OCI-LY1 (cell line): ENCODE measurements at regions not wholly inside any gene's neighbourhood (a gene's known extent, or its start where the extent isn't known, plus 50 kb on each side); places are given as distances from the start of the nearest gene placed in this dataset.
"Not testable (repeated sequence)": the region's sequence is repeated elsewhere in the genome, so short reads cannot be mapped to it uniquely, and the experiment has no call there.

Source experiments
- H2AFZ ChIP-seq: fragments of 200-600 bp; sonication (generic), shearing (Covaris generic); 2 replicates; pipeline ENCODE4 v1.6.0; 2014; ENCODE audit warnings: antibody characterized with exemption, mild to moderate bottlenecking, low read length
- H3F3A ChIP-seq: fragments of 200-600 bp; sonication (generic), shearing (Covaris generic); 2 replicates; pipeline ENCODE4 v1.6.0; 2014; ENCODE audit warnings: mild to moderate bottlenecking, antibody characterized with exemption, low read length, moderate library complexity; ENCODE audit not compliant: insufficient read depth
- H3K27ac ChIP-seq: fragments of 200-600 bp; sonication (generic); 2 replicates; pipeline ENCODE4 v1.5.1; 2014; ENCODE audit warnings: low read length, mixed run types, mild to moderate bottlenecking, low read depth; ENCODE audit not compliant: poor library complexity, severe bottlenecking
- H3K27me3 ChIP-seq: fragments of 200-600 bp; sonication (generic); 2 replicates; pipeline ENCODE4 v1.6.0; 2014; ENCODE audit warnings: antibody characterized with exemption, mild to moderate bottlenecking, low read length, moderate library complexity; ENCODE audit not compliant: insufficient read depth
- H3K36me3 ChIP-seq: fragments of 200-600 bp; sonication (generic); 2 replicates; pipeline ENCODE4 v1.6.1; 2014; ENCODE audit warnings: mild to moderate bottlenecking, antibody characterized with exemption, low read length, moderate library complexity, mixed read lengths; ENCODE audit not compliant: insufficient read depth
- H3K4me1 ChIP-seq: fragments of 200-600 bp; sonication (generic); 2 replicates; pipeline ENCODE4 v1.5.1; 2014; ENCODE audit warnings: mild to moderate bottlenecking, low read length, moderate library complexity; ENCODE audit not compliant: insufficient read depth, severe bottlenecking
- H3K4me2 ChIP-seq: fragments of 200-600 bp; sonication (generic), shearing (Covaris generic); 2 replicates; pipeline ENCODE4 v1.6.1; 2014; ENCODE audit warnings: low read length
- H3K4me3 ChIP-seq: fragments of 200-600 bp; sonication (generic); 2 replicates; pipeline ENCODE4 v1.5.1; 2014; ENCODE audit warnings: low read length, low read depth, mild to moderate bottlenecking, mixed read lengths; ENCODE audit not compliant: poor library complexity, severe bottlenecking
- H3K79me2 ChIP-seq: fragments of 200-600 bp; shearing (Covaris generic); 2 replicates; pipeline ENCODE4 v1.6.1; 2016; ENCODE audit warnings: mixed run types, low read length, mixed read lengths; ENCODE audit not compliant: insufficient read depth
- H3K9ac ChIP-seq: fragments of 200-600 bp; sonication (generic), shearing (Covaris generic); 2 replicates; pipeline ENCODE4 v1.6.1; 2014; ENCODE audit warnings: mild to moderate bottlenecking, low read length, mixed read lengths
- H3K9me2 ChIP-seq: fragments of 200-600 bp; sonication (generic), shearing (Covaris generic); 2 replicates; pipeline ENCODE4 v1.6.1; 2014; ENCODE audit warnings: low read depth, mild to moderate bottlenecking, low read length, mixed read lengths
- H3K9me3 ChIP-seq: fragments of 200-600 bp; shearing (Covaris generic); 2 replicates; pipeline ENCODE4 v1.6.1; 2014; ENCODE audit warnings: low read length, mixed read lengths
- H4K20me1 ChIP-seq: fragments of 200-600 bp; sonication (generic), shearing (Covaris generic); 2 replicates; pipeline ENCODE4 v1.6.0; 2016; ENCODE audit warnings: mild to moderate bottlenecking, low read length; ENCODE audit not compliant: insufficient read depth
- CTCF ChIP-seq: fragments of 200-600 bp; sonication (generic), shearing (Covaris generic); IDR thresholded peaks from 2 replicates; pipeline ENCODE4 v1.5.1; 2017; ENCODE audit warnings: mild to moderate bottlenecking, antibody characterized with exemption, low read length, moderate library complexity, mixed read lengths
- EZH2 ChIP-seq: fragments of 200-600 bp; sonication (generic), shearing (Covaris generic); IDR thresholded peaks from 2 replicates; pipeline ENCODE4 v1.8.0; 2017; ENCODE audit warnings: borderline replicate concordance, mixed run types, mild to moderate bottlenecking, antibody characterized with exemption, low read length, moderate library complexity, mixed read lengths

DNA sequence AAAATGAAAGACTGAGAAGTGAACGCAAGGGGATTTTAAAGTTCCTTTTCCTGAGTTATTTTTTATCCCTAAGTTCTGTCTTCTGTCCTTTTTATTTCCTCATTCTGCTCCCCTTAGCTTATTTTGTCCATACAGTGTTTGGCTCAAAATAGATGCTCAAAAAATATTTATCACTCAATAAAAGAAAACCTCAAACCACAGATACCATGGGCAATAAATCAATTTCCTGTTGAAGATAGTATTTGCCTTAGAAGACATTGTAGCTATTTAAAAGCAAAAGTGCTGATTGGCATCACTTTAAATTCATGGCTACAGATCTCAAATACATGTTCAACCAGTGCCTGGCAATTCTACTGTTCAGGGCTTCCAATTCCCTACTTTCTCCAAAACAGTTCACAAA, 316.5 kb upstream of the ADAMTS9 start:
- H3K27me3 ChIP-seq, result no peaks in the 10 kb centered on the region
- H3K9ac ChIP-seq, result no peak overlapping the region
- no peaks in the 10 kb centered on the region for H3K79me2 ChIP-seq
- H3K27ac ChIP-seq, result no peak overlapping the region
- no peak overlapping the region for H3K4me3 ChIP-seq
- no peaks in the 10 kb centered on the region for H3F3A ChIP-seq
- no peaks in the 10 kb centered on the region for H3K36me3 ChIP-seq
- no peak overlapping the region for H3K4me2 ChIP-seq
- no peaks in the 10 kb centered on the region for H3K4me1 ChIP-seq
- TF ChIP-seq EZH2 (no peak), CTCF (no peak)
- no peaks in the 10 kb centered on the region for H3K9me2 ChIP-seq
- no peaks in the 10 kb centered on the region for H4K20me1 ChIP-seq
- H2AFZ ChIP-seq, result no peak overlapping the region
- no peaks in the 10 kb centered on the region for H3K9me3 ChIP-seq

DNA sequence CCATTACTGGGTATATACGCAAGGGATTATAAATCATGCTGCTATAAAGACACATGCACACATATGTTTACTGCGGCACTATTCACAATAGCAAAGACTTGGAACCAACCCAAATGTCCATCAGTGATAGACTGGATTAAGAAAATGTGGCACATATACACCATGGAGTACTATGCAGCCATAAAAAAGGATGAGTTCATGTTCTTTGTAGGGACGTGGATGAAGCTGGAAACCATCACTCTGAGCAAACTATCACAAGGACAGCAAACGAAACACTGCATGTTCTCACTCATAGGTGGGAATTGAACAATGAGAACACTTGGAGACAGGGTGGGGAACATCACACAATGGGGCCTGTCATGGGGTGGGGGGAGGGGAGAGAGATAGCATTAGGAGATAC, 313.3 kb upstream of the ADAMTS9 start:
- not testable (repeated sequence) for H3K36me3 ChIP-seq

GRCh38 chr3:64998317-64998716, 310.5 kb upstream of the ADAMTS9 start:
- Histone ChIP-seq H3K4me2 (no peak overlapping the region), H3F3A (no peaks in the 10 kb centered on the region), H2AFZ (no peak overlapping the region), H3K36me3 (no peaks in the 10 kb centered on the region), H3K9ac (no peak overlapping the region), H3K27ac (no peak overlapping the region), H3K27me3 (no peaks in the 10 kb centered on the region), H4K20me1 (no peaks in the 10 kb centered on the region), H3K4me1 (no peaks in the 10 kb centered on the region), H3K79me2 (no peaks in the 10 kb centered on the region), H3K9me3 (no peaks in the 10 kb centered on the region), H3K4me3 (no peak overlapping the region), H3K9me2 (no peaks in the 10 kb centered on the region)
- no peak for TF ChIP-seq CTCF
- TF ChIP-seq EZH2, result no peak

More for the DNA sequence above, 313.3 kb upstream of the ADAMTS9 start:
- H4K20me1 ChIP-seq, H3K4me1 ChIP-seq, H2AFZ ChIP-seq, H3K27ac ChIP-seq, H3K9me3 ChIP-seq, H3K9ac ChIP-seq, H3K9me2 ChIP-seq, H3K4me3 ChIP-seq, H3F3A ChIP-seq, H3K4me2 ChIP-seq, H3K27me3 ChIP-seq, H3K79me2 ChIP-seq: not testable (repeated sequence)

DNA sequence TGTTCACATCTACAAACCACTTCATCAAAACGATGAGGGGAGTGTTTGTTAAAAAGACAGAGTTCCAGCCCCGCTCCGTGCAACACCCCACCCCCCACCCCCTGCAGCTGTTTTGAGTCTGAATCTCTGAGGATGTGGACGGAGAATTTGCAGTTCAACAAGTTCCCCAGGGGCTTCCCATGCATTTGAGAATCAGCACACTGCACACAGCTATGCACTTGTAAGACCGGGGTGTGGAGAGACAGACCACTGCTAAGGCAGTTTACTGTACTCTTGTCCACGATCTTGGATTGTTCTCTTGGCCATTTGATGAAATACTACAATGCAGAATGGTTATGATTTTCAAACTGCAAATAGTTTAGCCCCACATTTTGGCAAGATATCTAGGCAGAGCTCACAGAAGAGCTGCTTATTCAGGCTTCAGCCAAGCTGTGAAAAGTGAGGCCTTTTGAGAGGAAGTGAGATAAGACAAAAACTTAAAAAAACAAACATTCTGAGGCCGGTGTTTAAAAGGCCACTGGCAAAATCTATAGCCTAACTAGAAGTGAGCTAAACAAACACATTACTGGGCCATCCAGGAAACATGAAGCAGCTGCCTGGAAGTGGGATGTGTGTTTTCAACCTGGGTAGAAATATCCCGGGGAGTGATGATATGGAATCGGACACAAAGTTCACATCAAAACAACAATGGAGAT, 308.2 kb upstream of the ADAMTS9 start:
- H4K20me1 ChIP-seq, result no peaks in the 10 kb centered on the region
- no peaks in the 10 kb centered on the region for H3K9me3 ChIP-seq
- H3K4me2 ChIP-seq, result no peak overlapping the region
- H2AFZ ChIP-seq, result no peak overlapping the region
- no peaks in the 10 kb centered on the region for H3K36me3 ChIP-seq
- H3K27me3 ChIP-seq, result no peaks in the 10 kb centered on the region
- H3K27ac ChIP-seq, result no peak overlapping the region
- no peaks in the 10 kb centered on the region for H3K79me2 ChIP-seq
- H3K9ac ChIP-seq, result no peak overlapping the region
- no peaks in the 10 kb centered on the region for H3K9me2 ChIP-seq
- H3K4me3 ChIP-seq, result no peak overlapping the region
- TF ChIP-seq EZH2, result no peak
- TF ChIP-seq CTCF, result no peak
- H3F3A ChIP-seq, result no peaks in the 10 kb centered on the region
- no peaks in the 10 kb centered on the region for H3K4me1 ChIP-seq
